ENCODE measurements at regions not wholly inside any gene's neighbourhood (a gene's known extent, or its start where the extent isn't known, plus 50 kb on each side); places are given as distances from the start of the nearest gene placed in this dataset.

DNA sequence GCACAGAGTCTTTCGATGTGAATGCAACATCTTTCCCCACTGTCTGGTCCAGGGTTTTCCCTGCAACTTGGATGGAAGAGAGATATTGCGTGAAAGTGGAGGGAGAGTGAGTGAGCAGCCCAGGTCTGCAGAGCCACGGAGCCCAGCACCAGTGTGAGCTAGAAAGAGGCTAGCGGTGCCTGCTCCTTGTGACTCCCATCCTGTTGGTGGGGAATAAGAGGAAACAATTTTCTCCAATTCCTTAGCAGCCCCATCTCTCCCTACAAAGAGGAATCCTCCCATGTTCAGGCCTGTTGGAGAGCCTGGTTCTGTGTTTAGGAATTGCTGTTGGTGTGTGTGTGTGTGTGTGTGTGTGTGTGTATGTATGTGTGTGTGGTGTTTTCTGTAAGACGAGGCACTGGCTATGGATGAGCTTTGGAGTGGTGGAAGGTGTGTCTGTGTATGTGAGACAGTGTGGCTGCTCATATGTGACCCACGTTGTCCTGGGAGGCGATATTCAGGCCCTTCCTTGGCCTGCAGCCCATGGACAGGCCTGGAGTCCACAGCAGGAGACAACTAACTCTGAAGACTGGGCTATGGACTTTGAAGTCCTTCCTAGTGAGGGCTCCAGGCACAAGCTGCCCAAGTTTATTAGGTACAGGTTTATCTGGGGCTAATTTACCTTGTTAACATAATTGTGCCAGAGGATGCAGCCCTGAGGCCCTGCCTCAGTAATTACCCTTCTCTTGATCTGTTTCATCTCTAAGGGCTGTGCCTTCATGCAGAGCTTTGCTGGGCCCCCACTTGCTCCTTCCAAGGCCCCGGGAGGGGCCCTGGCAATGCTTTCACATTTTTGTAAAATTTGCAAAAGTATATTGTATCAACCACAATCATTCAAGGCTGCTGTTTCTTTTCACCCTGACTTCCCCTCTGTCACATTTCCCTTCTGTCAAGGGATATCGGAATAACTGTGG is 88.6 kb upstream of the HAAO start:
- Histone ChIP-seq H3K27me3 (no peaks in the 10 kb centered on the region), H3K36me3 (no peaks in the 10 kb centered on the region), H3K27ac (peak overlapping the region in 1 of 2 donors; percentile 51), H3K4me1 (peaks cover 3 to 7% of the 10 kb centered on the region in 2 donors), H3K9me3 (no peaks in the 10 kb centered on the region), H3K4me3 (no peak overlapping the region)
- TF ChIP-seq, protein P1, sequence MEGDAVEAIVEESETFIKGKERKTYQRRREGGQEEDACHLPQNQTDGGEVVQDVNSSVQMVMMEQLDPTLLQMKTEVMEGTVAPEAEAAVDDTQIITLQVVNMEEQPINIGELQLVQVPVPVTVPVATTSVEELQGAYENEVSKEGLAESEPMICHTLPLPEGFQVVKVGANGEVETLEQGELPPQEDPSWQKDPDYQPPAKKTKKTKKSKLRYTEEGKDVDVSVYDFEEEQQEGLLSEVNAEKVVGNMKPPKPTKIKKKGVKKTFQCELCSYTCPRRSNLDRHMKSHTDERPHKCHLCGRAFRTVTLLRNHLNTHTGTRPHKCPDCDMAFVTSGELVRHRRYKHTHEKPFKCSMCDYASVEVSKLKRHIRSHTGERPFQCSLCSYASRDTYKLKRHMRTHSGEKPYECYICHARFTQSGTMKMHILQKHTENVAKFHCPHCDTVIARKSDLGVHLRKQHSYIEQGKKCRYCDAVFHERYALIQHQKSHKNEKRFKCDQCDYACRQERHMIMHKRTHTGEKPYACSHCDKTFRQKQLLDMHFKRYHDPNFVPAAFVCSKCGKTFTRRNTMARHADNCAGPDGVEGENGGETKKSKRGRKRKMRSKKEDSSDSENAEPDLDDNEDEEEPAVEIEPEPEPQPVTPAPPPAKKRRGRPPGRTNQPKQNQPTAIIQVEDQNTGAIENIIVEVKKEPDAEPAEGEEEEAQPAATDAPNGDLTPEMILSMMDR (IDR thresholded peaks at IDR 0.05): no peak
- DNase-seq (ENCODE audit: low spot score in 2 of 2): no peak
- intact Hi-C loops (cut with DNase I): no loop called here

DNA sequence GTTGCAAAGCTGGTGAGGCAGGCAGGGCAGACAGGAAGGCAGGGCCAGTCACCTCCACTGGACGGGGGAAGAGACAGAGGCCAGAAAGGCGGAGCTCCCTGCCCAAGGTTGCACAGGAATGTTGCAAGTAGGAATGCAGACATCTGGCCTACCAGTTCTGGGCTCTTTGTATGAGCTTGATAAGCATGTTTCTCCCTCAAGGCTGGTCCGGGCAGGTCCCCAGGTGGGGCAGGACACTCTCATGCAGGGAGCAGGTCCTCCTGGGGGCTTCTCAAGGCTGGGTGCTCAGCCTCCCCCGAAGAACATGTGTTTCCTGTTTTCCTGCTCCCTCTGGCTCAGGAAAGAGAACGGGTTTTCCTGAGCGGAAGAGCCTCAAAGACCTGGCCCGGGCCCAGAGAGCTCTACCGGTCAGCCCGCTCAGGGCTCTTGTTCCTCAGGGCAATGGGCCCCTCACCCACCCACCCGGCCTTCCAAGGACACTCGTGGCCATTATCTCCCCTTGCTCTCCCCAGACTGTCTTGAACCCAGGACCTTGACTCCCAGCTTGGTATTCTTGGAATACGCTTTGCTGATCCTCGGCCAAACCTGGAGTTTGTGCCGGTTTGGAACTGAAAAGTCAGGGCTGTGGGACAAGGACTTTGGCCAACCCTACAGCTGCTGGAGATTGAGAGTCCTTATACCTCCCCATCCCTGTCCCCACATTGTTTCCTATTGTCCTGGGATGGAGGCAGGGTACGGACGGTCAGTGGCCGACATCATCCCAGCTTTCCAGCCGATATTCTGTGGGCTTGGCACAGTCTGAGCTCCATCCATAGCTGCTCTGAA is 87.7 kb upstream of the HAAO start:
- TF ChIP-seq, protein P1 (IDR thresholded peaks at IDR 0.05): no peak
- intact Hi-C loops (cut with DNase I): no loop called here
- H3K27ac ChIP-seq: peak overlapping the region in 1 of 2 donors; percentile 51
- no peaks in the 10 kb centered on the region for H3K27me3 ChIP-seq
- H3K4me3 ChIP-seq: no peak overlapping the region
- H3K9me3 ChIP-seq: no peaks in the 10 kb centered on the region
- H3K36me3 ChIP-seq: no peaks in the 10 kb centered on the region
- peaks cover 4 to 14% of the 10 kb centered on the region in 2 donors for H3K4me1 ChIP-seq
- DNase-seq (ENCODE audit: low spot score in 2 of 2): no peak

DNA sequence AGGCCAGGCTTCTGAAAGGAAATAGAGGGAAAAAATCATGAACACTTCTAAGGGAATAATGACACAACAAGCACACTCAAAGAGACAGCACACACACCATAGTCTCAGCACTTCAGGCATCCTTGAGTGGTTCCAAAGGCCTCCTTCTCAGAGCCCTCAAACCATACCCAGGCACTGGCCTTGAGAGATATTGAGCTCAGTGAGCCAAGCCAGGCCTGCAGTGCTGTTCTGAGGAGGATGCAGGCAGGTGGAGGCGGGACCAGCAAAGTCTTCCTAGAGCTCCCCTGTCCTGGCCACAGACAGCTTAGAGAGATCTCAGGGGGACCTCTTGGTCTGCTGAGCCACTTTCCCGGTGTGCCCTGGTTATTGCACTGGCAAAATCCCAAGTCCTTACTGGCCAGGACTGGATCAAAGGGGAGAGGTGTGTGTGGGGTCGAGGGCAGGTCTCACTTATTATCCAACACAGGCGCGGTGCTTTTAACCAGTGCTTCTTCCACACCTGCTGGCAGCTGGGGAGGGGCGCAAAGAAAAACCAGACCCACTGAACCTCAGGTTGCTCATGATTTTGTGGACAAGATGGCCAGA is 86.8 kb upstream of the HAAO start:
- H3K27ac ChIP-seq: peak overlapping the region in 1 of 2 donors; percentile 51
- intact Hi-C loops (cut with DNase I): no loop called here
- H3K9me3 ChIP-seq: no peaks in the 10 kb centered on the region
- no peak overlapping the region for H3K4me3 ChIP-seq
- H3K27me3 ChIP-seq: no peaks in the 10 kb centered on the region
- peaks cover 11 to 21% of the 10 kb centered on the region in 2 donors for H3K4me1 ChIP-seq
- no peak for DNase-seq (ENCODE audit: low spot score in 2 of 2)
- H3K36me3 ChIP-seq: no peaks in the 10 kb centered on the region
- TF ChIP-seq, protein P1 (IDR thresholded peaks at IDR 0.05): no peak

DNA sequence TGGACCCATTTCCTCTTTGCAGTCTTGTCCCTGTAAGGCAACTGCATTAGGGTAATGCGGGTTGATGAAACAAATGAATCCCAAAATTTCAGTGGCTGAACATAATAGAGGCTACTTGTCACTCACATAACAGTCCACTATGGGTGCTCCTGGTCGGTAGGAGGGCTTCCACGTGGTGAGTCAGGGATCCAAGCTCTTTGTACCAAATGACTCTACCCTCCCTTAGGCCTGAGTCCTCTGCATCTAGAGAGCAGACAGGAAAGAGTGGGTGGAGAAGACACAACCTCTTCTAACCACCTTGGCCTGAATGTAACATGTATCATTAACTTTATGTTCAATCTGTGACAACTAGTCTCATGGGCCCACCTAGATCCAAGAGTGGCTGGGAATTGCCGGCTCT is 86.2 kb upstream of the HAAO start:
- Histone ChIP-seq H3K27ac (peak overlapping the region in 1 of 2 donors; percentile 20), H3K4me1 (peaks cover 11 to 21% of the 10 kb centered on the region in 2 donors), H3K36me3 (no peaks in the 10 kb centered on the region), H3K4me3 (no peak overlapping the region), H3K9me3 (no peaks in the 10 kb centered on the region), H3K27me3 (no peaks in the 10 kb centered on the region)
- intact Hi-C loops (cut with DNase I): no loop called here
- TF ChIP-seq, protein P1 (IDR thresholded peaks at IDR 0.05): no peak
- DNase-seq (ENCODE audit: low spot score in 2 of 2): no peak

DNA sequence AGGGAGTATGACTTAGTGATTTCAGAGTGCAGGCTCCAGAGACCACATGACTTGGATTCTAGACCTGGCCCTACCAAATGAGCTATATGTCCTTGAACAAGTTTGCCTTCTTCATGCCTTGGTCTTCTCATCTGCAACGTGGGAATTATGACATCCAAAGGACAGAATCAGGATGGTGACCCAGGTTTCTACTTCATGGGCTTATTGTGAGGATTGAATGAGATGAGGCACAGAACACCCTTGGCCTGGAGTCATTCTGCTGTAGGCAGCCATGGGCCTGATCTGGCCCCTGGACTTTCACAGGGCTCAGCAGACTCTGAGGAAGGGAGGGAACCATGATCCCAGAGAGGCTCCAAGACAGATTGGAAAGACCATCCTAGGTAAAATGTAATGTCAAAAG is 85.6 kb upstream of the HAAO start:
- Histone ChIP-seq H3K27me3 (no peaks in the 10 kb centered on the region), H3K4me3 (no peak overlapping the region), H3K36me3 (no peaks in the 10 kb centered on the region), H3K27ac (peak overlapping the region in 1 of 2 donors; percentile 20), H3K4me1 (peaks cover 11 to 21% of the 10 kb centered on the region in 2 donors), H3K9me3 (no peaks in the 10 kb centered on the region)
- intact Hi-C loops (cut with DNase I): no loop called here
- TF ChIP-seq, protein P1 (IDR thresholded peaks at IDR 0.05): no peak
- DNase-seq (ENCODE audit: low spot score in 2 of 2): no peak

All from ascending aorta (tissue), 2 donors.